BLaER1 treated with 17β-estradiol and CSF1 and Interleukin-3, amounts not matched to agents 10 nM and 100 nM (cell line): ENCODE measurements at regions not wholly inside any gene's neighbourhood (a gene's known extent, or its start where the extent isn't known, plus 50 kb on each side); places are given as distances from the start of the nearest gene placed in this dataset.

Source experiments
- H3K27ac ChIP-seq, 11 experiments: shearing (Covaris generic); formaldehyde crosslinking; 2 replicates each; pipeline ENCODE4 v1.8.1; 2022
- H3K27me3 ChIP-seq, 11 experiments: shearing (Covaris generic); formaldehyde crosslinking; 2 replicates each; pipeline ENCODE4 v1.8.1; 2022
- H3K36me3 ChIP-seq, 11 experiments: shearing (Covaris generic); formaldehyde crosslinking; 2 replicates each; pipeline ENCODE4 v1.8.1; 2022
- H3K4me1 ChIP-seq, 10 experiments: shearing (Covaris generic); formaldehyde crosslinking; 2 replicates each; pipeline ENCODE4 v1.8.1; 2022
- H3K4me2 ChIP-seq, 11 experiments: shearing (Covaris generic); formaldehyde crosslinking; 2 replicates each; pipeline ENCODE4 v1.8.1; 2022
- H3K4me3 ChIP-seq, 10 experiments: shearing (Covaris generic); formaldehyde crosslinking; 2 replicates each; pipeline ENCODE4 v1.8.1; 2022
- H3K9ac ChIP-seq, 11 experiments: shearing (Covaris generic); formaldehyde crosslinking; 2 replicates each; pipeline ENCODE4 v1.8.1; 2022
- H3K9me3 ChIP-seq, 11 experiments: shearing (Covaris generic); formaldehyde crosslinking; replicated peaks in 1 of 11; 2 replicates each; pipeline ENCODE4 v1.8.1; 2022
- H4K20me1 ChIP-seq, 11 experiments: shearing (Covaris generic); formaldehyde crosslinking; 2 replicates each; pipeline ENCODE4 v1.8.1; 2022
- Cebpa-rat ChIP-seq, 11 experiments: shearing (Covaris generic); IDR thresholded peaks; 2 replicates each; pipeline ENCODE4 v1.8.1; 2022

GRCh38 chr6:51386347-51386836, 567.7 kb downstream of the TFAP2B start:
- H3K4me1 ChIP-seq, result no peaks in the 10 kb centered on the region
- peaks cover 0 to 8% (median 4%) of the 10 kb centered on the region in 11 experiments; a peak in 6 of 22 replicates for H3K9me3 ChIP-seq
- no peak overlapping the region for H3K27ac ChIP-seq
- H3K27me3 ChIP-seq, result no peaks in the 10 kb centered on the region
- no peak overlapping the region for H3K4me2 ChIP-seq
- H3K4me3 ChIP-seq, result no peak overlapping the region
- H3K9ac ChIP-seq, result no peak overlapping the region
- no peaks in the 10 kb centered on the region for H4K20me1 ChIP-seq
- TF ChIP-seq Cebpa-rat (IDR thresholded peaks at IDR 0.05), result no peak
- H3K36me3 ChIP-seq, result no peaks in the 10 kb centered on the region

- Histone ChIP-seq H3K9me3 (peaks cover 0 to 8% (median 4%) of the 10 kb centered on the region in 11 experiments; a peak in 6 of 22 replicates), H3K27me3 (no peaks in the 10 kb centered on the region), H3K9ac (no peak overlapping the region), H3K27ac (no peak overlapping the region), H3K4me1 (no peaks in the 10 kb centered on the region), H4K20me1 (no peaks in the 10 kb centered on the region), H3K4me3 (no peak overlapping the region), H3K4me2 (no peak overlapping the region), H3K36me3 (no peaks in the 10 kb centered on the region)
- no peak for TF ChIP-seq Cebpa-rat (IDR thresholded peaks at IDR 0.05)
Measured at GRCh38 chr6:51387907-51388306, 569.2 kb downstream of the TFAP2B start.

DNA sequence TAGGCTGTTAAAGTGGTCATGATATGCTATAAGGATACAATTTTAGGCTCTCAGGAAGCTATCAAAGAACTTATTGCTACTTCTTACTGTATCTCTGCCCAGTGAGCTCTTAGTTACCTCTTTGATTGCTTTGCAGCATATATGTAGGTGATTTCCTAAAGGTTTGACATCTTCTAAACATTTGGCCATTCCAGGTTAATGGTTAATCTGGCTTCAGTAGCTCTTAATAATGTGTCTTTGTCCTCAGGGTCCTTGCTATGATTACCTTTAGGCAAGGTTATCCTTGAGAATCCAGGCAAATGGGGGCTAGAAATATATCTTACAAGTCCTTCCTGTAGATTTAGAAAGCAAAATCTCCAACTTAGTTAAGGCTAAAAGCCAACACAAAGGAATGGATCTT, 575.4 kb downstream of the TFAP2B start:
- Histone ChIP-seq H4K20me1 (no peaks in the 10 kb centered on the region), H3K27ac (no peak overlapping the region), H3K36me3 (no peaks in the 10 kb centered on the region), H3K9me3 (no peaks in the 10 kb centered on the region), H3K27me3 (no peaks in the 10 kb centered on the region), H3K4me2 (no peak overlapping the region), H3K9ac (no peak overlapping the region), H3K4me1 (no peaks in the 10 kb centered on the region), H3K4me3 (no peak overlapping the region)
- TF ChIP-seq Cebpa-rat (IDR thresholded peaks at IDR 0.05), result no peak

- no peaks in the 10 kb centered on the region for H3K27me3 ChIP-seq
- no peak overlapping the region for H3K27ac ChIP-seq
- no peaks in the 10 kb centered on the region for H3K9me3 ChIP-seq
- no peak overlapping the region for H3K4me3 ChIP-seq
- TF ChIP-seq Cebpa-rat (IDR thresholded peaks at IDR 0.05), result no peak
- no peaks in the 10 kb centered on the region for H4K20me1 ChIP-seq
- H3K9ac ChIP-seq, result no peak overlapping the region
- no peaks in the 10 kb centered on the region for H3K36me3 ChIP-seq
- H3K4me2 ChIP-seq, result no peak overlapping the region
- H3K4me1 ChIP-seq, result no peaks in the 10 kb centered on the region
Measured at GRCh38 chr6:51396583-51396982, 577.9 kb downstream of the TFAP2B start.

- Histone ChIP-seq H3K4me3 (no peak overlapping the region), H3K27ac (no peak overlapping the region), H3K4me2 (no peak overlapping the region), H3K9ac (no peak overlapping the region), H3K9me3 (no peaks in the 10 kb centered on the region), H3K36me3 (no peaks in the 10 kb centered on the region), H3K4me1 (no peaks in the 10 kb centered on the region), H4K20me1 (no peaks in the 10 kb centered on the region), H3K27me3 (no peaks in the 10 kb centered on the region)
- no peak for TF ChIP-seq Cebpa-rat (IDR thresholded peaks at IDR 0.05)
Measured at GRCh38 chr6:51398064-51398705, 579.5 kb downstream of the TFAP2B start.

DNA sequence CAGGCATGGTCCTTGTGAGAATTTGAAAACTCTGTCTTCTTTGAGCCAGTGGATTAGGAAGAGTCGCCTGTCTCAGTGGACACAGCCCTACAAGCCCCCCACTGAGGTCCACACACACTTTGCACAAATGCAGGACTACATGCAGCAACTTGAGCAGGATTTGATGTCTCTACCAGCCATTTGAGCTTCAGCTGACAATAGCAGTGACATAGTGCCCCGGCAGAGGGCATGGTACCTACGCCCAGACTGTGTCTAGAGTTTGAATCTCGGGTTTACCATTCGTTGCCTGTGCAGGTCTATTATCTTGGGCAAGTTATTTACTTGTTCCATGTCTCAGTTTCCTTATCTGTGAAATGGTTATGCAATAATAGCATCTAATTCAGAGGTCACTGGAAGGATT, 580.1 kb downstream of the TFAP2B start:
- no peaks in the 10 kb centered on the region for H3K9me3 ChIP-seq
- TF ChIP-seq Cebpa-rat (IDR thresholded peaks at IDR 0.05), result no peak
- H3K4me1 ChIP-seq, result no peaks in the 10 kb centered on the region
- no peaks in the 10 kb centered on the region for H4K20me1 ChIP-seq
- no peaks in the 10 kb centered on the region for H3K36me3 ChIP-seq
- H3K27ac ChIP-seq, result no peak overlapping the region
- H3K4me3 ChIP-seq, result no peak overlapping the region
- H3K27me3 ChIP-seq, result no peaks in the 10 kb centered on the region
- no peak overlapping the region for H3K4me2 ChIP-seq
- H3K9ac ChIP-seq, result no peak overlapping the region

- no peak overlapping the region for H3K27ac ChIP-seq
- no peaks in the 10 kb centered on the region for H3K4me1 ChIP-seq
- no peak for TF ChIP-seq Cebpa-rat (IDR thresholded peaks at IDR 0.05)
- H3K9me3 ChIP-seq, result no peaks in the 10 kb centered on the region
- no peak overlapping the region for H3K9ac ChIP-seq
- H4K20me1 ChIP-seq, result no peaks in the 10 kb centered on the region
- H3K36me3 ChIP-seq, result no peaks in the 10 kb centered on the region
- H3K27me3 ChIP-seq, result no peaks in the 10 kb centered on the region
- no peak overlapping the region for H3K4me3 ChIP-seq
- H3K4me2 ChIP-seq, result no peak overlapping the region
Measured at GRCh38 chr6:51410453-51410852, 591.8 kb downstream of the TFAP2B start.

DNA sequence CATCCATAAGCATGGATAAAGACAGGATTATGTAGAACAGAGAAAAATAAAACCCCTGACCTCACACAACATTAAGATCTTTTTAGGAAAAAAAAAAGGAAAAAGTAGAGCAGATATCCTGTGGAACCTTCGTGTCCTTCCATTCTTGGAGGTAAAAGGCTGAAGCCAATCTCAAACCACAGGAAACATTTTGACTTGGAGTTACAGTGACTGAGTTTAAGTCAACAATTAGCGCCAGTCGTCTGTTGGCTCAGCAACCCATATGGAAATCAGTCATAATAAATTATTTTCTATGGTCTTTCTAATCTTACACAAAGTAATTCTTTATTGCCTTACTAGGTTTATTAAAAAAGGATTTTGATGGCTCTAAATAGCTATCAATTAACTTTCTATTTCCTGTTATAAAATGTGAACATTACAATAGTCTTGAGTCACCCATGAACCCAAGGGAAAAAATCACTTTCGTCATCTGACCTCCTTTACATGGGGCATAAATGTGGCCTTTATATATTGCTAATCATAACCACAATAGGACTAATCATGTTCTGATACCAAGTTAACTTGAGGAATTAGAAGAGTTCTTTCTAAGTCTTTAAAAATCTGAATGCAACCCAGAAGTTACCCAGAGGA, 592.9 kb downstream of the TFAP2B start:
- H3K9me3 ChIP-seq, result no peaks in the 10 kb centered on the region
- no peak overlapping the region for H3K27ac ChIP-seq
- no peak overlapping the region for H3K4me2 ChIP-seq
- H3K27me3 ChIP-seq, result no peaks in the 10 kb centered on the region
- H3K36me3 ChIP-seq, result no peaks in the 10 kb centered on the region
- H3K9ac ChIP-seq, result no peak overlapping the region
- no peaks in the 10 kb centered on the region for H3K4me1 ChIP-seq
- no peak for TF ChIP-seq Cebpa-rat (IDR thresholded peaks at IDR 0.05)
- no peak overlapping the region for H3K4me3 ChIP-seq
- H4K20me1 ChIP-seq, result no peaks in the 10 kb centered on the region

GRCh38 chr6:51414361-51414760, 595.7 kb downstream of the TFAP2B start:
- no peaks in the 10 kb centered on the region for H4K20me1 ChIP-seq
- H3K9me3 ChIP-seq, result no peaks in the 10 kb centered on the region
- TF ChIP-seq Cebpa-rat (IDR thresholded peaks at IDR 0.05), result no peak
- H3K27ac ChIP-seq, result no peak overlapping the region
- no peaks in the 10 kb centered on the region for H3K36me3 ChIP-seq
- H3K9ac ChIP-seq, result no peak overlapping the region
- H3K27me3 ChIP-seq, result no peaks in the 10 kb centered on the region
- no peak overlapping the region for H3K4me2 ChIP-seq
- H3K4me1 ChIP-seq, result no peaks in the 10 kb centered on the region
- H3K4me3 ChIP-seq, result no peak overlapping the region

- no peaks in the 10 kb centered on the region for H3K4me1 ChIP-seq
- H4K20me1 ChIP-seq, result no peaks in the 10 kb centered on the region
- H3K36me3 ChIP-seq, result no peaks in the 10 kb centered on the region
- no peaks in the 10 kb centered on the region for H3K27me3 ChIP-seq
- no peak overlapping the region for H3K27ac ChIP-seq
- H3K9ac ChIP-seq, result no peak overlapping the region
- H3K4me2 ChIP-seq, result no peak overlapping the region
- no peak overlapping the region for H3K4me3 ChIP-seq
- no peaks in the 10 kb centered on the region for H3K9me3 ChIP-seq
- TF ChIP-seq Cebpa-rat (IDR thresholded peaks at IDR 0.05), result no peak
Measured at GRCh38 chr6:51415501-51415900, 596.8 kb downstream of the TFAP2B start.
